Fibroblast of pulmonary artery (primary cell): ENCODE measurements at regions not wholly inside any gene's neighbourhood (a gene's known extent, or its start where the extent isn't known, plus 50 kb on each side); places are given as distances from the start of the nearest gene placed in this dataset.

Experiments used
- DNase-seq: peaks from one replicate; pipeline ENCODE4 v3.0.0-alpha.2; 2010; ENCODE audit warnings: low read depth
- H3K4me3 ChIP-seq: replicated peaks from 2 replicates; pipeline ENCODE4 v1.5.1; 2011; ENCODE audit warnings: low read depth, mild to moderate bottlenecking, control low read depth, low read length, moderate library complexity
- CTCF ChIP-seq: IDR thresholded peaks from 2 replicates; pipeline ENCODE4 v1.5.1; 2011; ENCODE audit warnings: mild to moderate bottlenecking, control low read depth, low read length, inconsistent platforms; ENCODE audit errors: missing control alignments

GRCh38 chr3:102741105-102741504, 306.3 kb downstream of the ZPLD1 start:
- TF ChIP-seq CTCF = no peak
- H3K4me3 ChIP-seq = no peak overlapping the region
- no peak for DNase-seq

GRCh38 chr3:102741694-102742093, 306.9 kb downstream of the ZPLD1 start:
- no peak for TF ChIP-seq CTCF
- H3K4me3 ChIP-seq = no peak overlapping the region
- DNase-seq = no peak

- no peak for TF ChIP-seq CTCF
- peak; percentile 5 for DNase-seq
- no peak overlapping the region for H3K4me3 ChIP-seq
Observed at GRCh38 chr3:102745881-102746280, 311.1 kb downstream of the ZPLD1 start.

GRCh38 chr3:102747611-102748010, 312.8 kb downstream of the ZPLD1 start:
- no peak overlapping the region for H3K4me3 ChIP-seq
- no peak for TF ChIP-seq CTCF
- no peak for DNase-seq

GRCh38 chr3:102748646-102749045, 313.8 kb downstream of the ZPLD1 start:
- no peak for TF ChIP-seq CTCF
- H3K4me3 ChIP-seq = no peak overlapping the region
- DNase-seq = no peak

GRCh38 chr3:102750322-102750721, 315.5 kb downstream of the ZPLD1 start:
- no peak for DNase-seq
- TF ChIP-seq CTCF = no peak
- H3K4me3 ChIP-seq = no peak overlapping the region

- H3K4me3 ChIP-seq = no peak overlapping the region
- DNase-seq = no peak
- TF ChIP-seq CTCF = no peak
Observed at GRCh38 chr3:102753901-102754300, 319.1 kb downstream of the ZPLD1 start.
